Activated CD4-positive, alpha-beta T cell treated with anti-CD3 and anti-CD28 coated beads for 36 hours (primary cell): ENCODE measurements at regions not wholly inside any gene's neighbourhood (a gene's known extent, or its start where the extent isn't known, plus 50 kb on each side); places are given as distances from the start of the nearest gene placed in this dataset.
A peak's percentile ranks its signal among the peaks of the same experiment; 100 is the strongest.

Experiments
- ATAC-seq: fragments of 200-7000 bp; cut with Tn5 transposase; one replicate; pipeline ENCODE4 v1.10.0; 2021; ENCODE audit warnings: mild to moderate bottlenecking, moderate library complexity
- CTCF ChIA-PET: fragments of 350-600 bp; sonication (Branson Sonifier 250); formaldehyde crosslinking; loops from one replicate; lab custom pipeline; 2021; ENCODE audit warnings: antibody characterized with exemption; lab: Charles Lee
- POLR2A ChIA-PET: fragments of 350-600 bp; sonication (Branson Sonifier 250); formaldehyde crosslinking; loops from one replicate; lab custom pipeline; 2021; ENCODE audit warnings: antibody characterized with exemption, inconsistent platforms; lab: Charles Lee
- DNase-seq: peaks from one replicate; pipeline ENCODE4 v3.0.0-alpha.2; 2020
- H3K27ac Mint-ChIP-seq: one replicate; pipeline ENCODE4 v1.8.0; 2021; ENCODE audit warnings: mixed read lengths
- H3K27me3 Mint-ChIP-seq: one replicate; pipeline ENCODE4 v1.8.0; 2021; ENCODE audit warnings: mixed read lengths
- H3K36me3 Mint-ChIP-seq: one replicate; pipeline ENCODE4 v1.8.0; 2021; ENCODE audit warnings: low read depth, mixed read lengths
- H3K4me1 Mint-ChIP-seq: one replicate; pipeline ENCODE4 v1.8.0; 2021; ENCODE audit warnings: mixed read lengths
- H3K4me3 Mint-ChIP-seq: one replicate; pipeline ENCODE4 v1.8.0; 2021; ENCODE audit warnings: mild to moderate bottlenecking, moderate library complexity, mixed read lengths
- H3K9me3 Mint-ChIP-seq: one replicate; pipeline ENCODE4 v1.8.0; 2021; ENCODE audit warnings: low read depth, mixed read lengths
- intact Hi-C, 2 experiments: fragments of 100-400 bp; cut with DNase I in 1 of 2; cut with micrococcal nuclease in 1 of 2; formaldehyde crosslinking; loops; one replicate each; pipeline versions ENCODE4 v1.14.2 to v1.15.1; 2022 to 2024; cut with DNase I, micrococcal nuclease

GRCh38 chr4:56286763-56287162, 100.5 kb downstream of the AASDH start:
- H3K9me3 Mint-ChIP-seq, result peaks cover 7% of the 10 kb centered on the region
- H3K4me1 Mint-ChIP-seq, result peaks cover 14% of the 10 kb centered on the region
- peaks cover 2% of the 10 kb centered on the region for H3K27me3 Mint-ChIP-seq
- POLR2A ChIA-PET, result no interaction called here
- ATAC-seq, result no peak
- CTCF ChIA-PET, result interaction anchor here (0.6 kb wide), 1 partner anchor 552 kb away, joined by 3 read pairs; no protein-coding TSS in a partner anchor
- intact Hi-C loops, result no loop called here
- no peak overlapping the region for H3K4me3 Mint-ChIP-seq
- no peaks in the 10 kb centered on the region for H3K36me3 Mint-ChIP-seq
- no peak for DNase-seq
- no peak overlapping the region for H3K27ac Mint-ChIP-seq

DNA sequence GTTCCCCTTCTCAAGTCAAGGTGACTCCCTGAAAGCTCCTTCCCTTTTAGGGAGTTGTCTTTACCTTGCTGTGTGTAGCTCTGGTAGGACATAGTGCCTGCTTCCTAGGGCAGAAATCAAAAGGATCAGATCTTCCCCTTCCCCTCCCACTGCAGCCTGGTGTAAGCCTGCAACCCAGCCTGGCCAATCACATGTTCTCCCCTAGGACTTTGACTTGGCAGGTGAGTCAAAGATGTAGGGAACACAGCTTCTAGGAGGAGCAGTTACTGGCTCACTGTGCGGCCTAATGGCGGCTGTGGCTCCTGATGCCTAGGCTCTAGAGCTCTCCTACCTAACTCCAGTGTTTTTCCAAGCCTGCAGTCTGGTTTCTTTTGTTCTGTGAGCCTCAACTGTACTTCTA, 103.9 kb downstream of the AASDH start:
- no peaks in the 10 kb centered on the region for H3K4me1 Mint-ChIP-seq
- no peaks in the 10 kb centered on the region for H3K27me3 Mint-ChIP-seq
- DNase-seq (no peak), ATAC-seq (no peak)
- ChIA-PET CTCF (interaction anchor here (0.8 kb wide), 1 partner anchor 1015 kb away, joined by 6 read pairs; no protein-coding TSS in a partner anchor), POLR2A (no interaction called here)
- peaks cover 4% of the 10 kb centered on the region for H3K9me3 Mint-ChIP-seq
- H3K27ac Mint-ChIP-seq, result no peak overlapping the region
- H3K4me3 Mint-ChIP-seq, result no peak overlapping the region
- no peaks in the 10 kb centered on the region for H3K36me3 Mint-ChIP-seq
- intact Hi-C loops, result no loop called here

DNA sequence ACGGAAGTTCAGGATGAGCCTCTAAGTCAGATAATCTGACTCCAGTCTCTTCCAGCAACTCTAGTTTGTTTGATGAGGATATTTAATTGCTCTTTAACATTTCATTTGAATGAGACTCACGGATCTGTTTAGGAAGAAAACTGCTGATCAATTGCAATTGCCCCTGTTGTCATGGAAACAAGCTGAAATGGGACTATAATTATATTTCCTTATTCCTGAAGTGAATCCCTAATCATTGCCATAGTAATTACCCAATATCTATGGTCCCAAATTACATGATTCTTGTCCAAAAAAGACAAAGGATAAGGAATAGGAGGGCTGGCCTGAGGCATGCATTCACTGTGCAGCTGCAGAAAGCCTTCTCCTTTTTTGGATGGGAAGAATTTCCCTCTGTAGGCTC, 105.3 kb downstream of the AASDH start:
- Mint-ChIP-seq H3K27ac (no peak overlapping the region), H3K4me1 (no peaks in the 10 kb centered on the region), H3K4me3 (no peak overlapping the region), H3K27me3 (no peaks in the 10 kb centered on the region), H3K36me3 (no peaks in the 10 kb centered on the region), H3K9me3 (peaks cover 4% of the 10 kb centered on the region)
- DNase-seq, result no peak
- no peak for ATAC-seq
- intact Hi-C loops, result no loop called here
- ChIA-PET CTCF (interaction anchor here (0.9 kb wide), 1 partner anchor 19 kb away, joined by 4 read pairs; no protein-coding TSS in a partner anchor), POLR2A (no interaction called here)

GRCh38 chr4:56276547-56276946, 110.7 kb downstream of the AASDH start:
- Mint-ChIP-seq H3K27ac (no peak overlapping the region), H3K9me3 (peaks cover 2% of the 10 kb centered on the region), H3K4me3 (no peak overlapping the region), H3K27me3 (peaks cover 15% of the 10 kb centered on the region), H3K36me3 (no peaks in the 10 kb centered on the region), H3K4me1 (peaks cover 5% of the 10 kb centered on the region)
- peak; percentile 65 for ATAC-seq
- POLR2A ChIA-PET, result no interaction called here
- CTCF ChIA-PET, result interaction anchor here (0.6 kb wide), 2 partner anchors 24 to 273 kb away, joined by 3 read pairs; no protein-coding TSS in a partner anchor
- DNase-seq, result peak; percentile 20
- intact Hi-C loops, result no loop called here

GRCh38 chr4:56273391-56273790, 113.9 kb downstream of the AASDH start:
- ATAC-seq, result peak; percentile 47

GRCh38 chr4:56272927-56273326, 114.4 kb downstream of the AASDH start:
- Mint-ChIP-seq H3K9me3 (peaks cover 2% of the 10 kb centered on the region), H3K27me3 (peaks cover 15% of the 10 kb centered on the region), H3K4me3 (no peak overlapping the region), H3K27ac (no peak overlapping the region), H3K36me3 (no peaks in the 10 kb centered on the region), H3K4me1 (peaks cover 5% of the 10 kb centered on the region)
- ATAC-seq (no peak), DNase-seq (no peak)
- ChIA-PET POLR2A (no interaction called here), CTCF (no interaction called here)
- intact Hi-C loops, result no loop called here

More at GRCh38 chr4:56273391-56273790, 113.9 kb downstream of the AASDH start:
- Mint-ChIP-seq H3K36me3 (no peaks in the 10 kb centered on the region), H3K27me3 (peaks cover 15% of the 10 kb centered on the region), H3K27ac (no peak overlapping the region), H3K4me1 (peaks cover 5% of the 10 kb centered on the region), H3K4me3 (no peak overlapping the region), H3K9me3 (peaks cover 2% of the 10 kb centered on the region)
- no peak for DNase-seq
- CTCF ChIA-PET, result no interaction called here
- intact Hi-C loops, result no loop called here
- POLR2A ChIA-PET, result no interaction called here

GRCh38 chr4:56272003-56272402, 115.3 kb downstream of the AASDH start:
- H3K27me3 Mint-ChIP-seq, result peaks cover 15% of the 10 kb centered on the region
- intact Hi-C loops, result no loop called here
- no peak for DNase-seq
- H3K36me3 Mint-ChIP-seq, result no peaks in the 10 kb centered on the region
- H3K4me1 Mint-ChIP-seq, result peaks cover 5% of the 10 kb centered on the region
- H3K9me3 Mint-ChIP-seq, result peaks cover 2% of the 10 kb centered on the region
- no peak overlapping the region for H3K27ac Mint-ChIP-seq
- no peak for ATAC-seq
- no peak overlapping the region for H3K4me3 Mint-ChIP-seq
- CTCF ChIA-PET, result interaction anchor here (0.7 kb wide), 1 partner anchor 840 kb away, joined by 3 read pairs; no protein-coding TSS in a partner anchor
- POLR2A ChIA-PET, result no interaction called here

DNA sequence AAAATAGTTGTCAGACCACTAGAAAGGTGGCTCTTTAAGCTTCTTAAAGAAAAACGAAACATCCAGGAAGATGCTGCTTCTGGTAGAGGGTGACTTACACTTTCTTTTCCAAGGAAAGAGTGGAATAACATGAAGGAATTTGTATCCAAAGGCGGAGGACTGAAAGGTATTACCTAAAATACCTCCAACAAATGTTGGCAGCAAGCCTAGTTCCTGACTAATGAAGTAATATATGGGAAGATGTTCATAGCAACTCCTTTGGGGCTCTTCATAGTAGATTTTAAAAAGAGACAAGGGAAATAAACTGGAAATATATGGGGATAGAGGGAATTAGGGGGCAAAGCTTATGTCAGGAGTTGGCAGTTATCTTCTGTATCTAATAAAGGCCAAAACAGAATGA, 116.2 kb downstream of the AASDH start:
- H3K9me3 Mint-ChIP-seq, result no peaks in the 10 kb centered on the region
- no peak overlapping the region for H3K4me3 Mint-ChIP-seq
- POLR2A ChIA-PET, result no interaction called here
- peaks cover 5% of the 10 kb centered on the region for H3K4me1 Mint-ChIP-seq
- DNase-seq (no peak), ATAC-seq (no peak)
- no peak overlapping the region for H3K27ac Mint-ChIP-seq
- intact Hi-C loops, result no loop called here
- H3K27me3 Mint-ChIP-seq, result peaks cover 15% of the 10 kb centered on the region
- CTCF ChIA-PET, result no interaction called here
- no peaks in the 10 kb centered on the region for H3K36me3 Mint-ChIP-seq

- Mint-ChIP-seq H3K36me3 (peaks cover 3% of the 10 kb centered on the region), H3K4me3 (no peak overlapping the region), H3K27me3 (peaks cover 3% of the 10 kb centered on the region), H3K4me1 (no peaks in the 10 kb centered on the region), H3K9me3 (peaks cover 14% of the 10 kb centered on the region), H3K27ac (no peak overlapping the region)
- no peak for DNase-seq
- intact Hi-C loops, result no loop called here
- no peak for ATAC-seq
- ChIA-PET POLR2A (no interaction called here), CTCF (no interaction called here)
These were observed 119.7 kb downstream of the AASDH start for GRCh38 chr4:56267558-56267957.

- ChIA-PET POLR2A (no interaction called here), CTCF (no interaction called here)
- no peak overlapping the region for H3K27ac Mint-ChIP-seq
- H3K4me3 Mint-ChIP-seq, result no peak overlapping the region
- peaks cover 7% of the 10 kb centered on the region for H3K27me3 Mint-ChIP-seq
- ATAC-seq (no peak), DNase-seq (no peak)
- peaks cover 3% of the 10 kb centered on the region for H3K36me3 Mint-ChIP-seq
- H3K9me3 Mint-ChIP-seq, result peaks cover 14% of the 10 kb centered on the region
- intact Hi-C loops, result no loop called here
- peaks cover 19% of the 10 kb centered on the region for H3K4me1 Mint-ChIP-seq
These were observed 122.4 kb downstream of the AASDH start for GRCh38 chr4:56264873-56265272.

- H3K4me3 Mint-ChIP-seq, result no peak overlapping the region
- peaks cover 26% of the 10 kb centered on the region for H3K4me1 Mint-ChIP-seq
- CTCF ChIA-PET, result interaction anchor here (1.1 kb wide), 1 partner anchor 94 kb away, joined by 4 read pairs; no protein-coding TSS in a partner anchor
- POLR2A ChIA-PET, result no interaction called here
- peak; percentile 76 for DNase-seq
- peaks cover 19% of the 10 kb centered on the region for H3K27me3 Mint-ChIP-seq
- H3K9me3 Mint-ChIP-seq, result peaks cover 20% of the 10 kb centered on the region
- peak; percentile 91 for ATAC-seq
- intact Hi-C loops, result no loop called here
- peaks cover 4% of the 10 kb centered on the region for H3K36me3 Mint-ChIP-seq
- H3K27ac Mint-ChIP-seq, result no peak overlapping the region
These were observed 126.3 kb downstream of the AASDH start for GRCh38 chr4:56261027-56261426.

GRCh38 chr4:56260320-56260719, 127.0 kb downstream of the AASDH start:
- CTCF ChIA-PET, result interaction anchor here (0.5 kb wide), 1 partner anchor 13 kb away, joined by 6 read pairs; no protein-coding TSS in a partner anchor
- Mint-ChIP-seq H3K27ac (no peak overlapping the region), H3K4me1 (peaks cover 26% of the 10 kb centered on the region), H3K36me3 (peaks cover 4% of the 10 kb centered on the region), H3K9me3 (peaks cover 20% of the 10 kb centered on the region), H3K27me3 (peaks cover 19% of the 10 kb centered on the region), H3K4me3 (no peak overlapping the region)
- DNase-seq, result no peak
- no peak for ATAC-seq
- intact Hi-C loops, result no loop called here
- POLR2A ChIA-PET, result no interaction called here
